Stomach (tissue), 4 donors: ENCODE measurements at regions not wholly inside any gene's neighbourhood (a gene's known extent, or its start where the extent isn't known, plus 50 kb on each side); places are given as distances from the start of the nearest gene placed in this dataset.

Source experiments
- CTCF ChIP-seq, 7 experiments: fragments of 450-650 bp in 4 of 7; fragments of 200-600 bp in 3 of 7; sonication (generic) in 3 of 7; IDR thresholded peaks; one replicate each; pipeline ENCODE4 v1.5.1; 2016 to 2019; ENCODE audit warnings: antibody characterized with exemption in 7 of 7, control low read depth in 2 of 7, mild to moderate bottlenecking in 1 of 7
- EP300 ChIP-seq: sonication (generic); formaldehyde crosslinking; IDR thresholded peaks from one replicate; pipeline ENCODE4 v1.6.1; 2017; ENCODE audit warnings: antibody characterized with exemption
- POLR2A ChIP-seq, 4 donors: fragments of 450-650 bp; IDR thresholded peaks; one replicate each; pipeline ENCODE4 v1.6.1; 2016; ENCODE audit warnings: antibody characterized with exemption in 4 of 4, control low read depth in 2 of 4, mild to moderate bottlenecking in 1 of 4, moderate library complexity in 1 of 4
- POLR2AphosphoS5 ChIP-seq, 3 donors: sonication (generic); formaldehyde crosslinking; IDR thresholded peaks; one replicate each; pipeline ENCODE4 v1.6.1; 2016; ENCODE audit warnings: antibody characterized with exemption in 3 of 3

GRCh38 chr4:163012816-163013215, 153.9 kb downstream of the NAF1 start:
- TF ChIP-seq CTCF (IDR thresholded peaks at IDR 0.05) (no peak), EP300 (no peak), POLR2AphosphoS5 (IDR thresholded peaks at IDR 0.05) (no peak), POLR2A (IDR thresholded peaks at IDR 0.05) (no peak)
